Neural progenitor cell (in vitro differentiated cells): ENCODE measurements at regions not wholly inside any gene's neighbourhood (a gene's known extent, or its start where the extent isn't known, plus 50 kb on each side); places are given as distances from the start of the nearest gene placed in this dataset.

Source experiments
- DNase-seq: peaks from one replicate; pipeline ENCODE4 v3.0.0-alpha.2; 2016; ENCODE audit warnings: low spot score
- H2AFZ ChIP-seq: fragments of 200-600 bp; sonication (generic); replicated peaks from 2 replicates; pipeline ENCODE4 v1.6.1; 2016; ENCODE audit warnings: antibody characterized with exemption
- H3F3A ChIP-seq: fragments of 200-600 bp; sonication (generic); 2 replicates; pipeline ENCODE4 v1.6.1; 2016; ENCODE audit warnings: antibody characterized with exemption, low read depth
- H3K27ac ChIP-seq: fragments of 200-600 bp; sonication (generic); 2 replicates; pipeline ENCODE4 v1.5.1; 2016; ENCODE audit warnings: mild to moderate bottlenecking
- H3K27me3 ChIP-seq: fragments of 200-600 bp; sonication (generic); 2 replicates; pipeline ENCODE4 v1.6.1; 2016; ENCODE audit warnings: mild to moderate bottlenecking, moderate library complexity
- H3K36me3 ChIP-seq: fragments of 200-600 bp; sonication (generic); 2 replicates; pipeline ENCODE4 v1.5.1; 2016
- H3K4me1 ChIP-seq: fragments of 200-600 bp; sonication (generic); 2 replicates; pipeline ENCODE4 v1.6.1; 2016; ENCODE audit warnings: mixed run types
- H3K4me2 ChIP-seq: fragments of 200-600 bp; sonication (generic); 2 replicates; pipeline ENCODE4 v1.6.1; 2016
- H3K4me3 ChIP-seq: fragments of 200-600 bp; sonication (generic); 2 replicates; pipeline ENCODE4 v1.5.1; 2016
- H3K79me2 ChIP-seq: fragments of 200-600 bp; sonication (generic); 2 replicates; pipeline ENCODE4 v1.6.1; 2016; ENCODE audit warnings: low read depth
- H3K9ac ChIP-seq: fragments of 200-600 bp; sonication (generic); 2 replicates; pipeline ENCODE4 v1.6.1; 2016
- H3K9me3 ChIP-seq: fragments of 200-600 bp; sonication (generic); 2 replicates; pipeline ENCODE4 v1.5.1; 2016; ENCODE audit warnings: low read depth
- H4K20me1 ChIP-seq: fragments of 200-600 bp; sonication (generic); 2 replicates; pipeline ENCODE4 v1.6.1; 2016; ENCODE audit warnings: low read depth
- H3K27ac Mint-ChIP-seq: 3 replicates; pipeline ENCODE4 v1.8.0; 2021; ENCODE audit warnings: mixed read lengths
- H3K27me3 Mint-ChIP-seq: 2 replicates; pipeline ENCODE4 v1.8.0; 2022; ENCODE audit warnings: low read depth, mild to moderate bottlenecking, inconsistent platforms, moderate library complexity, mixed read lengths; ENCODE audit not compliant: insufficient read depth
- H3K36me3 Mint-ChIP-seq: 3 replicates; pipeline ENCODE4 v1.8.0; 2021; ENCODE audit warnings: mixed read lengths
- H3K4me1 Mint-ChIP-seq: 3 replicates; pipeline ENCODE4 v1.8.0; 2021; ENCODE audit warnings: mixed read lengths
- H3K4me3 Mint-ChIP-seq: 3 replicates; pipeline ENCODE4 v1.8.0; 2021; ENCODE audit warnings: mild to moderate bottlenecking, moderate library complexity, mixed read lengths
- H3K9me3 Mint-ChIP-seq: 3 replicates; pipeline ENCODE4 v1.8.0; 2020; ENCODE audit warnings: mixed read lengths
- CTCF ChIP-seq: fragments of 200-600 bp; sonication (generic); IDR thresholded peaks from 2 replicates; pipeline ENCODE4 v1.5.1; 2017; ENCODE audit warnings: antibody characterized with exemption, mild to moderate bottlenecking
- EZH2 ChIP-seq: fragments of 200-600 bp; sonication (generic); IDR thresholded peaks from 2 replicates; pipeline ENCODE4 v1.6.1; 2017; ENCODE audit warnings: antibody characterized with exemption, mild to moderate bottlenecking, moderate library complexity
- EZH2phosphoT487 ChIP-seq: fragments of 200-600 bp; sonication (generic); IDR thresholded peaks from 2 replicates; pipeline ENCODE4 v1.6.1; 2017; ENCODE audit warnings: antibody characterized with exemption

DNA sequence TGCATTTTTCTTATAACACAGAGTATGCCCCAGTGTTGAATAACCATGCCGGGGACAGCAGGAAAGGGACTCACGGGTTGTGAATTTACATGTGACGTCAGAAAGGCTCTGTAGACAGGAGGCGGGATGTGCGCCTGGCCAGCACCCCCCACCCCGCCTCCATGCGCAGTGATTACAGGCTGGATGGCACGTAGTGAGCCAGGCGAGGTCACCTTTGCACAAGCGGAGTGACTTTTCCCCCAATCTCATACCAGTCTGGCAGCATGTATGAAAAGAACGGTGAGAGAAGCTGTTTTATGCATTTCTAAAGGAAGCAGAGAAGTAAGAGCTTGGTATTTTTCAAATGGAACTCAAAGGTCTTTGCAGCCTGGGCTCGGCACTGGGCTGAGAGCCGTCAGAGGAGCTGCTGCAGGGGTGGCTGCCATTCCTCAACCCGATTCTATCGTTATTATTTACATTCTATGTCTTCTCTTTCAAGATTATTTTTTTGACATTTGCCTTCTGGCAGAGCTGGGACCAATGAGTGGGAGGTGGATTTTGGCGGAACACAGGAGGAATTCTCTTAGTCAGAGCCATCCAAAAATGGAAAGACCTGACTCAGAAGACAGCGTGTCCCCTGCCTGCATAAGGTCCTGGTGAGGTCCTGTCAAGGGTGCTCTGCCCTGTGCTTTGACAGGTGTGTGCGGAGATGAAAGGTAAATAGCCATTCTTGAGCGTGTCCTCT is 115.6 kb upstream of the SLC45A1 start:
- Mint-ChIP-seq H3K4me1 (peaks cover 41% of the 10 kb centered on the region), H3K27ac (no peak overlapping the region), H3K27me3 (peaks cover 2% of the 10 kb centered on the region), H3K9me3 (peaks cover 3% of the 10 kb centered on the region), H3K4me3 (no peak overlapping the region), H3K36me3 (no peaks in the 10 kb centered on the region)
- Histone ChIP-seq H2AFZ (peak overlapping the region; percentile 11), H3K9me3 (no peaks in the 10 kb centered on the region), H3K36me3 (no peaks in the 10 kb centered on the region), H3F3A (peaks cover 6% of the 10 kb centered on the region), H4K20me1 (no peaks in the 10 kb centered on the region), H3K9ac (no peak overlapping the region), H3K27ac (no peak overlapping the region), H3K4me2 (no peak overlapping the region), H3K27me3 (no peaks in the 10 kb centered on the region), H3K4me1 (peaks cover 15% of the 10 kb centered on the region), H3K79me2 (no peaks in the 10 kb centered on the region), H3K4me3 (no peak overlapping the region)
- TF ChIP-seq EZH2phosphoT487 (no peak), EZH2 (no peak), CTCF (no peak)
- peak; percentile 47 for DNase-seq

GRCh38 chr1:8201331-8201861 is 116.5 kb upstream of the SLC45A1 start:
- no peak overlapping the region for H3K9ac ChIP-seq
- H3K27ac ChIP-seq = no peak overlapping the region
- H3K27ac Mint-ChIP-seq = peak overlapping the region; percentile 50
- no peaks in the 10 kb centered on the region for H3K36me3 Mint-ChIP-seq
- no peaks in the 10 kb centered on the region for H3K36me3 ChIP-seq
- no peak overlapping the region for H2AFZ ChIP-seq
- H3K4me3 ChIP-seq = no peak overlapping the region
- H3K4me1 Mint-ChIP-seq = peaks cover 35% of the 10 kb centered on the region
- TF ChIP-seq CTCF (no peak), EZH2 (no peak), EZH2phosphoT487 (no peak)
- no peaks in the 10 kb centered on the region for H4K20me1 ChIP-seq
- H3K27me3 ChIP-seq = no peaks in the 10 kb centered on the region
- no peak overlapping the region for H3K4me3 Mint-ChIP-seq
- peak overlapping the region; percentile 29 for H3K4me2 ChIP-seq
- peaks cover 6% of the 10 kb centered on the region for H3F3A ChIP-seq
- H3K9me3 Mint-ChIP-seq = peaks cover 3% of the 10 kb centered on the region
- H3K79me2 ChIP-seq = no peaks in the 10 kb centered on the region
- peaks cover 2% of the 10 kb centered on the region for H3K27me3 Mint-ChIP-seq
- H3K9me3 ChIP-seq = no peaks in the 10 kb centered on the region
- DNase-seq = peak; percentile 20
- H3K4me1 ChIP-seq = peaks cover 11% of the 10 kb centered on the region

DNA sequence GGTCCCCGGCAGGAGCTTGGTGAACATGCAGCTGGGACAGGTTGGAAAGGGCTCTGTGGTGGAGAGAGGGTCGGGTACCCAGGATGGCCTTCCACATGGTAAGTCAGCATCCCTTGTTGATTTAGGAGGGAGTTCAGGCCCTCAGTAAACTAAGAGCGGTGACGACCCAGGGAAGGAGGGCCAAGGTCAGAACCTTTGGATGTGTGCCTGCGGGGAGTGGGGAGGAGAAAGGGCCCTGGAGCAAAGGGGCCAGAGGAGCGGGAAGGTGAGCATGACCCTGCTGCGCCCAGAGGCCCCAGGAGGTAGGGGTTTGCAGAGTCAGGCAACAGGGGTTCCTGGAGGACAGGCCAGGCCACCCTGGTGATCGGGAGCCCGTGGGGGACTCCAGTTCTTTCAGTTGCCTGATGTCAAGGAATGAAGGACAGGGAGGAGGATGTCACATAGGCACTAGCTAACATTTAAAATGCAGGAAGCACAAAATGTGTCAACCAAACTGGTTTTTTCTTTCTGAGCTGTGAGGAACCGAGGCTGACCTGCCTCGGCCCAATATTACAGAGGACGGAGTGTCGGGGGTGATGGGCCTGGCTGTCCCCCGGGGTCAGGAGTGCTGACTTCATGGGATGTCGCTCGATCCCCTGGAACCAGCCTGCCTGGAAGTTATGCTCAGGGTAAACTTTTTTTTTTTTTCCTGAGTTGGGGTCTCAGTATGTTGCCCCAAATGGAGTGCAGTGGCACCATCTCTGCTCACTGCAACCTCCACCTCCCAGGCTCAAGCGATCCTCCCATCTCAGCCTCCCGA is 117.4 kb upstream of the SLC45A1 start:
- Histone ChIP-seq H3K9ac (no peak overlapping the region), H3K79me2 (no peaks in the 10 kb centered on the region), H4K20me1 (no peaks in the 10 kb centered on the region), H3K27me3 (no peaks in the 10 kb centered on the region), H3K36me3 (no peaks in the 10 kb centered on the region), H3K9me3 (no peaks in the 10 kb centered on the region), H3F3A (peaks cover 6% of the 10 kb centered on the region), H3K4me2 (no peak overlapping the region), H3K27ac (no peak overlapping the region), H3K4me1 (peaks cover 11% of the 10 kb centered on the region), H3K4me3 (no peak overlapping the region), H2AFZ (no peak overlapping the region)
- H3K4me1 Mint-ChIP-seq = peaks cover 35% of the 10 kb centered on the region
- no peak for DNase-seq
- peaks cover 3% of the 10 kb centered on the region for H3K9me3 Mint-ChIP-seq
- TF ChIP-seq CTCF = no peak
- no peak for TF ChIP-seq EZH2
- TF ChIP-seq EZH2phosphoT487 = no peak
- H3K4me3 Mint-ChIP-seq = peak overlapping the region; percentile 38
- no peaks in the 10 kb centered on the region for H3K36me3 Mint-ChIP-seq
- H3K27me3 Mint-ChIP-seq = peaks cover 2% of the 10 kb centered on the region
- peak overlapping the region; percentile 42 for H3K27ac Mint-ChIP-seq
